HFF-Myc (cell line): ENCODE measurements at regions not wholly inside any gene's neighbourhood (a gene's known extent, or its start where the extent isn't known, plus 50 kb on each side); places are given as distances from the start of the nearest gene placed in this dataset.

ENCODE experiments used
- DNase-seq: peaks from one replicate; pipeline ENCODE4 v3.0.0-alpha.2; 2011; ENCODE audit warnings: low read depth; ENCODE audit errors: extremely low read depth
- H3K4me3 ChIP-seq: replicated peaks from 2 replicates; pipeline ENCODE4 v1.5.1; 2011; ENCODE audit warnings: low read depth, mild to moderate bottlenecking, control low read depth, low read length
- TF ChIP-seq, protein P1 (sequence below): IDR thresholded peaks from 2 replicates; pipeline ENCODE4 v1.5.1; 2012; ENCODE audit warnings: mild to moderate bottlenecking, low read depth, low read length, control low read depth; ENCODE audit errors: missing control alignments

DNA sequence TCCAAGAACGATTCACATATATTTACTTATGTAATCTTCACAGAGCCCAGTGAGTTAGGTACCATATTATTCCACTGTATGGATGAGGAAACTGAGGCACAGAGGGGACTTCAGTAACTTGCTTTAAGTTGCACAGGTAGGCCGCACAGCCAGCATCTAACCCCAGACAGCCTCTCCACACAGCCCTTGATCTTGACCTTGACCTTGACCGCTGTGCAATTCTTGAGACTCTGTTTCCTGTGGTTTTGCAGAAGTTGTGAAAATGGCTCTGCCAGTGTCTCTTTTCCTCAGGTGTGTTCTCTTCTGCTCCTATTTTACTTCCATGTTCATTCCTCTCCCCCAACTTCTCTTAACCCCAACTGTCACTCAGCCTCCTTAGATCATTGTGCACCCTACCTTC lies 206.5 kb downstream of the SOX11 start:
- H3K4me3 ChIP-seq = no peak overlapping the region
- TF ChIP-seq, protein P1, sequence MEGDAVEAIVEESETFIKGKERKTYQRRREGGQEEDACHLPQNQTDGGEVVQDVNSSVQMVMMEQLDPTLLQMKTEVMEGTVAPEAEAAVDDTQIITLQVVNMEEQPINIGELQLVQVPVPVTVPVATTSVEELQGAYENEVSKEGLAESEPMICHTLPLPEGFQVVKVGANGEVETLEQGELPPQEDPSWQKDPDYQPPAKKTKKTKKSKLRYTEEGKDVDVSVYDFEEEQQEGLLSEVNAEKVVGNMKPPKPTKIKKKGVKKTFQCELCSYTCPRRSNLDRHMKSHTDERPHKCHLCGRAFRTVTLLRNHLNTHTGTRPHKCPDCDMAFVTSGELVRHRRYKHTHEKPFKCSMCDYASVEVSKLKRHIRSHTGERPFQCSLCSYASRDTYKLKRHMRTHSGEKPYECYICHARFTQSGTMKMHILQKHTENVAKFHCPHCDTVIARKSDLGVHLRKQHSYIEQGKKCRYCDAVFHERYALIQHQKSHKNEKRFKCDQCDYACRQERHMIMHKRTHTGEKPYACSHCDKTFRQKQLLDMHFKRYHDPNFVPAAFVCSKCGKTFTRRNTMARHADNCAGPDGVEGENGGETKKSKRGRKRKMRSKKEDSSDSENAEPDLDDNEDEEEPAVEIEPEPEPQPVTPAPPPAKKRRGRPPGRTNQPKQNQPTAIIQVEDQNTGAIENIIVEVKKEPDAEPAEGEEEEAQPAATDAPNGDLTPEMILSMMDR = no peak
- no peak for DNase-seq

DNA sequence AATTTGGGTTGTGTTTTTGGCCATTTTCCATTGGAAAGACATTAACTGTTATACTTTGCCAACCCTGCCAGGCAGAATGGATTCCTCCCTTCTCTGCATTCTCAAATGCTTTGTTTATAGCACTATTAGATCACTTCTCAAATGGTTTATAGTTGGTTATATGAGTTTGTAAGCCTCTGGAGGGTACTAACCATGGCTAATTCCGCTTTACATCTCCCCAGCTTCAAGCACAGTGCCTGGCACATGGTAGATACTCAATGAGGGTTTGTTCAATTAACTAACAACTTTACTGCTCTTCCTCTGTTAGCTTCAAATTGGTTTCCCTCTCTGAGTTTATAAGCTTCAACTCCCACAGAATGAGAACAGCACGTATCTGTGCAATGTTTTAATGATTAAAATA lies 213.5 kb downstream of the SOX11 start:
- TF ChIP-seq, protein P1 = no peak

DNA sequence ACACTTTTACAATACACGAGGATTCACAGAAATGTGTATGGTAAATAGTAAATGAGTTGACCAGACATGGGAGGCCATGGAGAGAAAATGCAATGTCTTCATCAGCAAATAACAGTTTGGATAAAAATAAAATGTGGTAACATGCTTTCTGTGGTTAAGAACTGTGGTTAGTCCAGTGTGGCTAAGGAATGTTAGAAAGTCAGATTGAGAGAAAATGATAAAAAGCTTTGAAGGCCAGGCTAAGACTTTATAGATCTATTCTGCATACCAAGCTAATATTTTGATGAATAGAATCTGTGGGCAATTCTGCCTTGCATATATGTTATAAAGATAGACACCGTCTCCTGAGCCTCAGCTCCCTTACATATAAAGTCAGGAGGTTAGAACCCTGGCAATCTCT lies 215.9 kb downstream of the SOX11 start:
- DNase-seq = no peak
- H3K4me3 ChIP-seq = no peak overlapping the region
- TF ChIP-seq, protein P1 = no peak

More for the DNA sequence above, 213.5 kb downstream of the SOX11 start:
- no peak overlapping the region for H3K4me3 ChIP-seq
- DNase-seq = no peak

DNA sequence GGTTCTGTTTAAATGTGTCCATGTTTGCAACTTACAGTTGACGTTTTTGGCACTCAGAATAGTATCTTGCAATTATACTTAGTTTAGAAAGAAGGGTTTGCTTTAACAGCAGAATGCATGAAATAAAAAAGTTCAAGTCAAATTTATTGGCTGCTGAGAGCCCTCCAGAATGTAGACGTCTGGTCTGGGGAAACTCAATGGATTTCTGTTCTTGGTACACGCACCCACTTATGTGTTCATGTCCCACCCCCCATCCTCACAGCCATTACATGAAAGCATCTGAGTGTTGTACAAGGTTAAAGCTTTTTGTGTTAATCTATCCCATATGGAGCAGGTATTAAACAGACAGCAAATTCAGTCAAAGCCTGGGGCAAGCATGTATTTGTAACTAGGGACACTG lies 219.5 kb downstream of the SOX11 start:
- TF ChIP-seq, protein P1 = no peak
- no peak overlapping the region for H3K4me3 ChIP-seq
- DNase-seq = no peak

DNA sequence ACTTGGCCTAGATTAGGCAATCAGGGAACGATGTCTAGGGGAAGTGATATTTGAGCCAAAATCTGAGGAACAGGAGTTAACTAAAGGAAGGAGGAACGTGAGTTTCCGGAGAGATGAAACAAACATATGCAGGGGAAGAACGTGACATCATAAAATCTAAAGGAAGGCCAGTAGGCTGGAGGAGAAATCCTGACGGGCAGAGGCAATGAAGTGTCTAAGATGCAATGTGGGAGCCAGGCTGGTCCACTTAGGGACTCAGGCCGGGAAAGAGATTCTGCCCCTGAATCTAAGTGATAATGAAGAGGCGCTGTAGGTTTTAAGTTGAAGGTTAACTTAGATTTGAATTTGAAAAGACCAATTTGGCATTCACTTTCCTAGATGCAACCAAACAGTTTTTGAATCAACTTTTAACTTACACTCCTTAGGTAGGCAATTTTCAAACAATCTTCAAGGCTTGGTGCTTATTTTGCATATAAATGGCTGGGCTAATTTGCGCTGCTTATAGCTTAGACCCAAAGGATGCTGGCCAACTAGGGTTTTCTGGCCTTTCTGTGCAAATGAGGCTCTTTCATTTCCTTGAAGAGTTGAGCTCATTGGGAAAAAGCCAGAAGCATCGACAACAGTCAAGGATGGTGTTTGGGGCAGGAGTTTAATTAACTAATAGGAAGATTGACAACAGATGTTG lies 221.7 kb downstream of the SOX11 start:
- H3K4me3 ChIP-seq = no peak overlapping the region
- TF ChIP-seq, protein P1 = no peak
- no peak for DNase-seq

DNA sequence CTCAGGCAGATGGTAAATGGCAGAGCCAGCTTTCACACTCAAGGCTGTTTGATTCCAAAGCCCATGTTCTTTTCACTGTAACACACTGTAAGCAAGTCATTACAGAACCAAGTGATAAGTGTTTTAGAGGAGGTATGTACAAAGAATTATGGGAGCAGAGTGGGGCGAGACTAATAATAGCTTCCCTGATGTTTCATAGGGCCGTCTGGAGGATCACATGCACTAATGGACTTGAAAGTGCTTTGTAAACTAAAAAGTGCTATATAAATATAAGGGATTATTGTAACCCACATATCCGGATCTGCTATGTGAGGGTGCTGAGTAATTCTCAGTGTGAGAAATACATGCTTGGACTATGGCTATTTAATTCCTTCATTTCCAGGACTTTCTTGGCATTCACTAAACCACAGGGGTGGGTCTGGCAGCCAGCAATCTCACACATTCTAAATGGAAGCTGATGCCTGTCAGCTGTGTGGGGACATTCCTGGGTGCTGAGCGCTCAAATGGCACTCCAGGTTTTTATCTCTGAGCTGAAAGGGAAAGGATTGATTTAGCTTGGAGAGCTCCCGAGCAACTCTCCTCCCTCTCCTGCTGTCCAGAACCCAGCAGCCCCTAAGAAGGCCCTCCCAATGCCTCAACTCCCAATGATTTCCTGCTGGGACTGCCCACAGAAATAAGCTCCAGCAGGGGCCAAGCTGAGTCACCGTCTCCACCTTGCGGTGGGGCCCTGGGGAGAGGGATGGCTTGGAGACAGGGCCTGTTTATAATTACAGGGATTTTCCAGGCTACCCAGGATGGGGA lies 222.8 kb downstream of the SOX11 start:
- no peak overlapping the region for H3K4me3 ChIP-seq
- no peak for DNase-seq
- TF ChIP-seq, protein P1 = no peak
